Activated naive CD4-positive, alpha-beta T cell treated with anti-CD3 and anti-CD28 coated beads, Interleukin-2, amount 10 ng/mL, durations not matched to agents 7 days and 5 days (primary cell): ENCODE measurements at regions not wholly inside any gene's neighbourhood (a gene's known extent, or its start where the extent isn't known, plus 50 kb on each side); places are given as distances from the start of the nearest gene placed in this dataset.

Experiments used
- CTCF ChIA-PET: fragments of 350-600 bp; sonication (Branson Sonifier 250); formaldehyde crosslinking; loops from one replicate; lab custom pipeline; 2021; ENCODE audit warnings: antibody characterized with exemption; lab: Charles Lee
- DNase-seq: peaks from one replicate; pipeline ENCODE4 v3.0.0-alpha.2; 2020
- H3K27ac Mint-ChIP-seq: one replicate; pipeline ENCODE4 v1.8.0; 2021; ENCODE audit warnings: mild to moderate bottlenecking, moderate library complexity, mixed read lengths
- H3K27me3 Mint-ChIP-seq: one replicate; pipeline ENCODE4 v1.8.0; 2021; ENCODE audit warnings: mild to moderate bottlenecking, mixed read lengths
- H3K36me3 Mint-ChIP-seq: one replicate; pipeline ENCODE4 v1.8.0; 2021; ENCODE audit warnings: mixed read lengths
- H3K4me1 Mint-ChIP-seq: one replicate; pipeline ENCODE4 v1.8.0; 2021; ENCODE audit warnings: mixed read lengths
- H3K4me3 Mint-ChIP-seq: one replicate; pipeline ENCODE4 v1.8.0; 2021; ENCODE audit warnings: mild to moderate bottlenecking, moderate library complexity, mixed read lengths
- H3K9me3 Mint-ChIP-seq: one replicate; pipeline ENCODE4 v1.8.0; 2021; ENCODE audit warnings: mixed read lengths

DNA sequence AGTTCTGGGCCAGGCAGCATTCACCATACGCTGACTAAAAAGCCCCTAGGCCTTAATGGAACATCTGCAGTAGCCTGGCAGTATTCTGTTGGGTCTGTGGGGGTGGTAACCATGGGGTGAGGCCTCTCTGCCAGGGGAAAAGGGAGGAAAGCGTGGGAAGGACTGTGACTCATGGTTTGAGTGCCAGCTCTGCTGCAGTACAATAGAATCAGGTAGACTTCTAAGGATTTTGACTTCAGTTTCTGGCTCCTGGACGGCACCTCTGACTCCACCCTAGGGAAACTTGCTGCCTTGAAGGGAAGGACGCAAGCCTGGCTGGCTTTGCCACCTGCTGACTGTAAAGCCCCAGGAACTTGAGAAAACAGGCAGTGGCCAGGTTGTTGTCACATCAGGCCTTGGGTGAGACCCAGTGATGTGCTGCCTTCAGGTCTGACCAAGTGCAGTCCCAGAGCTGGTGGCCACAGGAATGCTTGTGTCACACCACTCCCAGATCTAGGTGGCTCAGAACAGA, 148.6 kb downstream of the SUCNR1 start:
- Mint-ChIP-seq H3K4me3 (no peak overlapping the region), H3K9me3 (no peaks in the 10 kb centered on the region), H3K36me3 (no peaks in the 10 kb centered on the region), H3K27ac (no peak overlapping the region), H3K27me3 (peaks cover 11% of the 10 kb centered on the region), H3K4me1 (no peaks in the 10 kb centered on the region)
- CTCF ChIA-PET: no interaction called here
- DNase-seq: no peak

DNA sequence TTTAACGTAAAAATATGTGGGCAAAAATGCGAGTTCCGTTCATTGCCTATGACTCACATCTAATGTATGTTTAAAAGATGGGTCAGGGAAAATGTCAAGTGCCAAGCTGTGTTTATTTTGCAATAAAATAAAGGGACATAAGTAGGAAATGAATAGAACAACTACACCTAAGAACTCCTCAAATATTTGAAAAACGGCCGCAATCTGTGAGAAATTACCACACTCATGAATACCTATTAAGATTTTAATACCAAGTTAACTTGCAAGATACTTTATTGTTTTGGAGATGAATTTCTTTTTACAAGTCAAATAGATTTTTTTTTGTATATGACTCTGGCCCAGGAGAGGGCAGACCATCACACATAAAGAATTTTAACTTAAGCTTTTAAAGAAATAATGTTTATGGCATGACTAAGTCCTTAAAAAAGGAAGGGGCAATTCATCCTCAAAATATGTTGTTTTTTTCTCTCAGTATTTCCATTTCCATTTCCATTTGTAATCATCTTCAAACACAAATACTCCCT, 152.7 kb downstream of the SUCNR1 start:
- Mint-ChIP-seq H3K27me3 (peaks cover 11% of the 10 kb centered on the region), H3K4me3 (no peak overlapping the region)
- CTCF ChIA-PET: interaction anchor here (1.8 kb wide), 1 partner anchor 446 kb away, joined by 6 read pairs; no protein-coding TSS in a partner anchor

DNA sequence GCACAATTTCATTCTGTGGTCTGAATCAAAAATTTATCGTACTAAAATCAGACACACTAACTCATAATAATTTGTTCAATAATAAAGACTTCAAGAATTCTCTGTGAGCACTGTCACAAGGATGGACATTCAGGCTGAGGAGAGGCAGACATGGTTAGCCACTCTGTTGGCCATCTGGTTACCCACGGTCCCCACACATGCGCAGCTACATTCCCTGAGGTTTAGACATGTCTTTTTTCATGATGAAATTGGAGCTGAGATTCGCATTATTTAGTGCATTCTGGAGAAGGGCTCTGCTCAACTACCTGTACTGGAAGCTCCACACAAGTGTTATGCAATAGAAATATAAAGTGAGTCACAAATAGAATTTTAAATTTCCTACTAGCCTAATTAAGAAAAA, 156.9 kb downstream of the SUCNR1 start:
- DNase-seq: no peak
- H3K9me3 Mint-ChIP-seq: peaks cover 5% of the 10 kb centered on the region
- H3K27ac Mint-ChIP-seq: no peak overlapping the region
- peaks cover 5% of the 10 kb centered on the region for H3K27me3 Mint-ChIP-seq
- CTCF ChIA-PET: no interaction called here
- no peaks in the 10 kb centered on the region for H3K36me3 Mint-ChIP-seq
- no peaks in the 10 kb centered on the region for H3K4me1 Mint-ChIP-seq
- H3K4me3 Mint-ChIP-seq: no peak overlapping the region

More for the DNA sequence above, 152.7 kb downstream of the SUCNR1 start:
- Mint-ChIP-seq H3K9me3 (no peaks in the 10 kb centered on the region), H3K4me1 (no peaks in the 10 kb centered on the region), H3K36me3 (no peaks in the 10 kb centered on the region), H3K27ac (no peak overlapping the region)
- no peak for DNase-seq

DNA sequence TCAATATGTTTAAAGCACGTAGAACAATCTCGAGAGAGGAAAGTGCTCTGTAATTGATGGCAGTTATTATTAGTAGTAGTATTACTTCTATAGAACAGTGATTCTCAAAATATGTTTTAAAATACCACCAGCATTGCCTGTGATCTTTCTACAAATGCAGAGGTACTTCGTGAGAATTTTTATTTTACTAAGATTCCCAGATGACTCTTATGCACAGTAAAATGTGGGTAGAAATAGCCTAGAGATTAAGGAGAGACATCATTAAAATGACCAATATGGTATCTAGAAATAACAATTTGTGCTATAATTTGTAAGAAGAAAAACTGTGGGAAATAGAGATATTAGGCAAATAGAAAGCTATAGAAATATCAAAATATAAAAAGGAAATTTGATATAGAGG, 157.9 kb downstream of the SUCNR1 start:
- Mint-ChIP-seq H3K4me1 (no peaks in the 10 kb centered on the region), H3K27me3 (peaks cover 5% of the 10 kb centered on the region), H3K9me3 (peaks cover 5% of the 10 kb centered on the region), H3K27ac (no peak overlapping the region), H3K36me3 (no peaks in the 10 kb centered on the region), H3K4me3 (no peak overlapping the region)
- DNase-seq: no peak
- CTCF ChIA-PET: no interaction called here

DNA sequence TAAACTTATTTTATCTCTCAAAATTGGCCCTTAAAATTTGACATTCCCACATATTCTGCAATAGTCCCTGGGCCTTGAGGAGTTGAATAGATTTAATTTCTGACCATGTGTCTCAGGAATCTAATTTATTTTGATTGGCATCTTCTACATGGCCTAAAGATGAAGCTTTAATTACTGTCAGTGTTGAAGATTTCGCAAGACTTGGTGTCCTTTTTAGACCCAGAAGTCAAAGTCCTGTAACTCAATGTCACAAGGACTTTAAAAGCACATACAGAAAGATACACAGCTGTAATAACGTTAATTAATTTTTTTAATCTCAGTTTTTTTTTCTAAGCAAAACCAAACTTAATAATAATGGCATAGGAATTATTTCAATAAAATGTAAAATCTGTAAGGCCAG, 163.9 kb downstream of the SUCNR1 start:
- H3K27me3 Mint-ChIP-seq: peaks cover 17% of the 10 kb centered on the region
- H3K4me1 Mint-ChIP-seq: peaks cover 4% of the 10 kb centered on the region
- no peak for DNase-seq
- H3K27ac Mint-ChIP-seq: no peak overlapping the region
- CTCF ChIA-PET: no interaction called here
- H3K36me3 Mint-ChIP-seq: no peaks in the 10 kb centered on the region
- no peak overlapping the region for H3K4me3 Mint-ChIP-seq
- peaks cover 9% of the 10 kb centered on the region for H3K9me3 Mint-ChIP-seq

DNA sequence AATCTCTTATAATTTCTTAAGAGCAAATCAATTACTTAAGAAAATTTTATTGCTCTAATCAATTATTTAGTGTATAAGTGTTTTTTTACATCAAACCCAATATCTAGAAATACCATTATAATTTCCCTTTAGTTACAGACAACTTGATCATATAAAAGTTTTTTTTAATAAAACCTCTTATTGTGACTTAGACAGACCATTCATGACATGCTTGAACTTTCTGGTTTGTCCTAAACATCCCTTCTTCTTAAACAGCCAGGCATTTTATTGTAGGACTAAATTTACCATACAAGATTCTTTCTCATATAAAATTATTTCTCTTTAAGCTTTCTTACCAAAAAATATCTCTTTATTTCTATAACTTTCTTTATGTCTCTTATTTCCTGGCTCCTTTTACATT, 164.5 kb downstream of the SUCNR1 start:
- no peak for DNase-seq
- no peak overlapping the region for H3K27ac Mint-ChIP-seq
- H3K9me3 Mint-ChIP-seq: peaks cover 9% of the 10 kb centered on the region
- CTCF ChIA-PET: no interaction called here
- H3K4me1 Mint-ChIP-seq: peaks cover 4% of the 10 kb centered on the region
- peaks cover 17% of the 10 kb centered on the region for H3K27me3 Mint-ChIP-seq
- H3K4me3 Mint-ChIP-seq: no peak overlapping the region
- no peaks in the 10 kb centered on the region for H3K36me3 Mint-ChIP-seq

DNA sequence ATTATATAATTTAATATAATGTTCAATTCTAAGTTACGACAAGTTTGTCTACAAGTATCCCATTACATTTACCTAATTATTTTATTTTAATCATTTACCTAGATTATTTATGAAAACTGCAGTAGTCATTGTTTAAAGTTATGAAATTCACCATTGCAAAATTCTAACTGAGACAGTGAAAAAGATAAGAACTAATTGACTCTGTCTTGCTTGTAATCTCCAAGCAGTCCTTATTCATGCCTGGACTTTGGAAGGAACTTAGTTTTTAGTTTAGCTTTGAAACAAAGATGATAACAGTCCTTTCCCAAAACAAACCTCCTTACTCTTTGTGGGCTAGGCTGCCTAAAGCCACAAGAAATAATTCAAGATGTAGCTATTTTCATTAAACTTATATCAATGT, 165.0 kb downstream of the SUCNR1 start:
- DNase-seq: no peak
- no peaks in the 10 kb centered on the region for H3K36me3 Mint-ChIP-seq
- peaks cover 9% of the 10 kb centered on the region for H3K9me3 Mint-ChIP-seq
- peaks cover 17% of the 10 kb centered on the region for H3K27me3 Mint-ChIP-seq
- peaks cover 4% of the 10 kb centered on the region for H3K4me1 Mint-ChIP-seq
- no peak overlapping the region for H3K4me3 Mint-ChIP-seq
- no peak overlapping the region for H3K27ac Mint-ChIP-seq
- CTCF ChIA-PET: interaction anchor here (0.6 kb wide), 1 partner anchor 434 kb away, joined by 3 read pairs; no protein-coding TSS in a partner anchor

DNA sequence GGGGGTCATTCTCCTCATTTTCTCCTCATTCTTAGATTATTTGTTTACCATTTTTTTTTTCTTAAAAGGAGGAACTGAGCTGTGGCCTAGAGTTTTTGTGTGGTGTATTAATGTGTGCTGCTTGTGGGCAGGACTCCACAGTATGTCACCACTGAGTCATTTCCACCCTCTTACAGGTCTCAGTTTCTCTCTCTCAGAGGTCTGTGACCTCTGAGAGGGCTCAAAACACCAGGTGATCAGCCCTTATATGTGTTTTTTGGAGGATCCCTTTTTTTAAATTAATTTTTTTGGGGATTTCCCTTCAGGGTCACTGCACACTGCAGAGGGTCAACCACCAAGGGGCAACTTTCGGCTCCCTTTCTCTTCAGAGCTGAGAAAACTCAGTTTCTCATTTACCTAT, 166.4 kb downstream of the SUCNR1 start:
- peaks cover 15% of the 10 kb centered on the region for H3K27me3 Mint-ChIP-seq
- peaks cover 4% of the 10 kb centered on the region for H3K4me1 Mint-ChIP-seq
- no peak for DNase-seq
- no peaks in the 10 kb centered on the region for H3K36me3 Mint-ChIP-seq
- peaks cover 7% of the 10 kb centered on the region for H3K9me3 Mint-ChIP-seq
- H3K27ac Mint-ChIP-seq: no peak overlapping the region
- no peak overlapping the region for H3K4me3 Mint-ChIP-seq
- CTCF ChIA-PET: interaction anchor here (0.8 kb wide), 1 partner anchor 32 kb away, joined by 3 read pairs; no protein-coding TSS in a partner anchor

DNA sequence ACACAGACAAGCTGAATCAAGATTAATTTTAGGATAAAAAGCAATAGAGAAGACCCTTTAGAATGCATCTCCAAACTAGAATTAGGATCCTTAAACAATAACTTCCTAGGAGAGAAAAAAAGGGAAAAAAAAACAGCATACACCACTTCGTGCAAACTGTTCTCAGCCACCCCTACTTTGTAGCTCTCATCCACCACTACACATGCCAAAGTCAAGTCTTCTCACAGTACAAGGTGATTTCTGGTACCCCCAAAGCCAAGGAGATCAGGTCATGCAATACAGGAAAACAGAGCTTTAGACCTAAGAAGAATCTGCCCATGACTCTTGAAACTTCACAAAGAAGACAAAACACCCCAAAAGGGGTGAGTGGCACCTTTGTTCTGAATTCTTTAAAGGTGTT, 166.9 kb downstream of the SUCNR1 start:
- Mint-ChIP-seq H3K4me3 (no peak overlapping the region), H3K4me1 (peaks cover 4% of the 10 kb centered on the region), H3K36me3 (no peaks in the 10 kb centered on the region), H3K9me3 (peaks cover 4% of the 10 kb centered on the region), H3K27ac (no peak overlapping the region), H3K27me3 (peaks cover 12% of the 10 kb centered on the region)
- CTCF ChIA-PET: interaction anchor here (0.8 kb wide), 1 partner anchor 31 kb away, joined by 3 read pairs; no protein-coding TSS in a partner anchor
- no peak for DNase-seq

DNA sequence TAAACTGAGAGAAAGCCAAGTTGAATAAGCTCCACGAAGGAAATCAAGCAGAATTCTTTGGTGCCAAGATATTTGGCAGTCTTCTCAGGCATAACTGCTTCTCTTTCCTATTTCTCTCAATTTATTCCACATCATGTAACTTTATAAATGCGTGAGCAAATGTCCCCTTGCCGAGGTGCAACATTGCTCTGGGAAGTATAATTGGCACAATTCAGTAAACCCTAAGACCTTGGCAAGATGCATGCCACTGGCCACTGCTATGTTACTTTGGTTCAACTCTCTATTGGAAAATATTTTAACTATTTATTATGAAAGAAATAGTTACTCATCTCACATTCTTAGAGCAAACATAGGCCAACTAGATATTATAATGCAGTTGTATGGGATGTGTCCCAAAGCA, 170.2 kb downstream of the SUCNR1 start:
- Mint-ChIP-seq H3K27me3 (peaks cover 15% of the 10 kb centered on the region), H3K36me3 (no peaks in the 10 kb centered on the region), H3K4me3 (no peak overlapping the region), H3K4me1 (peaks cover 4% of the 10 kb centered on the region), H3K9me3 (peaks cover 2% of the 10 kb centered on the region), H3K27ac (no peak overlapping the region)
- CTCF ChIA-PET: no interaction called here
- no peak for DNase-seq

DNA sequence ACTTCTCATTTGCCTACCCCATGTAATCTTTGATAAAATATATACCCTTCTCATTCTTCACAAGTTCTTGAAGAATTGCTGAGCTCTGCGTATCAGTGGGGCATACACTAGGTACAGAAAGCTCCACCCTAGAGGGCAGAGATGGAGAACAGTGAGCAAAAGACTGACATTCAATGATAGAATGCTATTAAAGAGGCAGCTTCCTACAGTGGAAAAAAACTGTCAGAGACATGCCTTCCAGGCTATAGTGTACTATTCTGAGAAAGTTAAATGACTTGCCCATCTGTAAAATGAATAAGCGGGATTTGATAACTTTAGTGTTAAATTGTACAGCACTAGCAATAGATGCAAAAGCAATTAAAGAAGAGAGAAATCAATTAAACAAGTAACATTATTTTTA, 172.8 kb downstream of the SUCNR1 start:
- H3K4me1 Mint-ChIP-seq: no peaks in the 10 kb centered on the region
- CTCF ChIA-PET: no interaction called here
- H3K36me3 Mint-ChIP-seq: no peaks in the 10 kb centered on the region
- no peaks in the 10 kb centered on the region for H3K9me3 Mint-ChIP-seq
- no peak for DNase-seq
- peaks cover 12% of the 10 kb centered on the region for H3K27me3 Mint-ChIP-seq
- H3K4me3 Mint-ChIP-seq: no peak overlapping the region
- H3K27ac Mint-ChIP-seq: no peak overlapping the region

DNA sequence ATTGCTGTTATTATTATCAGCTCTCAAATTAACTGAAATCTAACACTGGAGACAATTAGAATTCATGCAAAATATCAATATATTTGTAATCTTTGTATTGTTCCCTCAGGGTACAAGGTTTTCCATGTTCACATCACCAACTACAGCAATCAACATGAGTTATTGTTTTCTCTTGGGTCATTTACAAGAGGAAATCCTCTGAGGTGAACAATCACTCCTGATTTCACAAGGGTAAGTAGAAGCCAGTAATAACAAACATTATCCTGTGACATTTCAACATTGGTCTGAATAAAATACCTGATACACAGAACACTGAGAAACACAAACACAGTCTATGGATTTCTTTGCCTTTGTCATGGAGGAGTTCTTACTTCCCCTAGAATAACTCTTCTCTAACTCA, 174.0 kb downstream of the SUCNR1 start:
- no peak overlapping the region for H3K27ac Mint-ChIP-seq
- H3K36me3 Mint-ChIP-seq: no peaks in the 10 kb centered on the region
- no peak for DNase-seq
- no peaks in the 10 kb centered on the region for H3K4me1 Mint-ChIP-seq
- H3K9me3 Mint-ChIP-seq: no peaks in the 10 kb centered on the region
- no peak overlapping the region for H3K4me3 Mint-ChIP-seq
- CTCF ChIA-PET: interaction anchor here (0.5 kb wide), 1 partner anchor 1925 kb away, joined by 3 read pairs; no protein-coding TSS in a partner anchor
- H3K27me3 Mint-ChIP-seq: peaks cover 8% of the 10 kb centered on the region

DNA sequence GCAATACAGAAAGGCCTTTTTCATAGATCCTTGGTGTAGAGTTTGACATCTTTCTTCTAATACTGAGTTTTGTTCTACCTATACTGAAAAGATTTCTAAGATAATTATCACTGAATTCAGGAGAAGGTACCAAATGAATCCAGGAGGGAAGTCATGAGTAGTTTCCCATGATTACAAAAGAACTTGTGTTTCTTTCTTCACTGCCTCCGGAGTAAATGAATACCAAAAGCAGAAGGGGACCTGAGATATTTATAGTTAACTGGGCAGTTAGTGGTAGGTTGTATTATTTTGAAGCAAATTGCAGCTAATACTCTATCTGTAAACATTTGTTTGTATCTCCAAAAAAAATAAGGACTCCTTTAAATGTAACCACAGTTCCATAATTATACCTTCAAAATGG, 175.4 kb downstream of the SUCNR1 start:
- DNase-seq: no peak
- peaks cover 8% of the 10 kb centered on the region for H3K27me3 Mint-ChIP-seq
- H3K4me1 Mint-ChIP-seq: no peaks in the 10 kb centered on the region
- H3K27ac Mint-ChIP-seq: no peak overlapping the region
- CTCF ChIA-PET: interaction anchor here (1.6 kb wide), 1 partner anchor 423 kb away, joined by 4 read pairs; no protein-coding TSS in a partner anchor
- H3K36me3 Mint-ChIP-seq: no peaks in the 10 kb centered on the region
- H3K4me3 Mint-ChIP-seq: no peak overlapping the region
- H3K9me3 Mint-ChIP-seq: no peaks in the 10 kb centered on the region

DNA sequence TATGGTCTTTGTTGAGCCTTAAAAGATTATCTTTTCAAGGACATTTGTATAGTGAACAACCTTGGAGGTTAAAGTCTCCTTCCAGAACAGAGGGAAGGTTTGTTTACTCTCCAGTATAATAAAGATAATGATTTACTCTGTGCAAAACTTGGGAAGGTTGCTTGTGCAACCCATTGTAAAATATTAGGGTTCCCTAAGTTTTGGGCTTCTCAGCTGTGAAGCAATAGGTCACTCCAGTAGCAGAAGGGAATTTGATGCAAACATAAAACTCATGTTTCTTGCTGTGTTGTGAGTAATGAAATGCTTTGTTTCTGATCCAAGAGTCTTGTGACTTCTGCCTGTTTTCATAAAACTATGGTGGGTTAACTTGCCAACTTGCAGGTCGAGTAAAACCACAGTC, 177.5 kb downstream of the SUCNR1 start:
- H3K4me3 Mint-ChIP-seq: no peak overlapping the region
- H3K4me1 Mint-ChIP-seq: no peaks in the 10 kb centered on the region
- peaks cover 8% of the 10 kb centered on the region for H3K27me3 Mint-ChIP-seq
- no peak overlapping the region for H3K27ac Mint-ChIP-seq
- CTCF ChIA-PET: no interaction called here
- no peaks in the 10 kb centered on the region for H3K36me3 Mint-ChIP-seq
- no peaks in the 10 kb centered on the region for H3K9me3 Mint-ChIP-seq
- DNase-seq: no peak
